Left ventricle myocardium inferior (tissue), 1 donor: ENCODE measurements at regions not wholly inside any gene's neighbourhood (a gene's known extent, or its start where the extent isn't known, plus 50 kb on each side); places are given as distances from the start of the nearest gene placed in this dataset.

ENCODE experiments used
- DNase-seq: peaks from one replicate; pipeline ENCODE4 v3.0.0-alpha.2; 2020
- H3K27ac ChIP-seq: fragments of 200-600 bp; replicated peaks from 2 replicates; pipeline ENCODE4 v1.8.0; 2021
- H3K27me3 ChIP-seq: fragments of 200-600 bp; 2 replicates; pipeline ENCODE4 v1.8.0; 2021; ENCODE audit warnings: low read depth
- H3K36me3 ChIP-seq: fragments of 200-600 bp; 2 replicates; pipeline ENCODE4 v1.8.0; 2021
- H3K4me1 ChIP-seq: fragments of 200-600 bp; 2 replicates; pipeline ENCODE4 v1.8.0; 2021
- H3K4me3 ChIP-seq: fragments of 200-600 bp; 2 replicates; pipeline ENCODE4 v1.8.0; 2021; ENCODE audit warnings: mild to moderate bottlenecking, moderate library complexity
- H3K9me3 ChIP-seq: fragments of 200-600 bp; replicated peaks from 2 replicates; pipeline ENCODE4 v1.8.0; 2021
- CTCF ChIP-seq: fragments of 200-600 bp; IDR thresholded peaks from 2 replicates; pipeline ENCODE4 v1.8.0; 2021; ENCODE audit warnings: antibody characterized with exemption, mild to moderate bottlenecking, borderline replicate concordance
- intact Hi-C: fragments of 100-400 bp; cut with micrococcal nuclease; formaldehyde crosslinking; loops from one replicate; pipeline ENCODE4 v1.11.0; 2022
- donor health status: DM: no; HTN: yes; CAD: no; lungs with severe emphysema.

GRCh38 chr20:40218316-40218969 is 470.6 kb downstream of the MAFB start:
- Histone ChIP-seq H3K36me3 (no peaks in the 10 kb centered on the region), H3K9me3 (no peaks in the 10 kb centered on the region), H3K27me3 (peaks cover 5% of the 10 kb centered on the region), H3K4me1 (no peaks in the 10 kb centered on the region), H3K27ac (no peak overlapping the region), H3K4me3 (no peak overlapping the region)
- intact Hi-C loops = no loop called here
- TF ChIP-seq CTCF = no peak
- DNase-seq = no peak

- H3K27me3 ChIP-seq = no peaks in the 10 kb centered on the region
- H3K36me3 ChIP-seq = no peaks in the 10 kb centered on the region
- H3K4me3 ChIP-seq = no peak overlapping the region
- no peak overlapping the region for H3K27ac ChIP-seq
- peaks cover 13% of the 10 kb centered on the region for H3K9me3 ChIP-seq
- DNase-seq = no peak
- TF ChIP-seq CTCF = no peak
- intact Hi-C loops = no loop called here
- H3K4me1 ChIP-seq = peaks cover 9% of the 10 kb centered on the region
These were observed 481.4 kb downstream of the MAFB start for GRCh38 chr20:40207655-40208054.

- intact Hi-C loops = no loop called here
- DNase-seq = no peak
- no peak for TF ChIP-seq CTCF
- Histone ChIP-seq H3K36me3 (no peaks in the 10 kb centered on the region), H3K27ac (no peak overlapping the region), H3K9me3 (peaks cover 13% of the 10 kb centered on the region), H3K4me3 (no peak overlapping the region), H3K27me3 (no peaks in the 10 kb centered on the region), H3K4me1 (peaks cover 9% of the 10 kb centered on the region)
These were observed 483.1 kb downstream of the MAFB start for GRCh38 chr20:40205971-40206370.

GRCh38 chr20:40203032-40203431 is 486.0 kb downstream of the MAFB start:
- intact Hi-C loops = no loop called here
- Histone ChIP-seq H3K27me3 (no peaks in the 10 kb centered on the region), H3K36me3 (no peaks in the 10 kb centered on the region), H3K27ac (no peak overlapping the region), H3K4me3 (no peak overlapping the region), H3K4me1 (peaks cover 9% of the 10 kb centered on the region), H3K9me3 (peaks cover 3% of the 10 kb centered on the region)
- DNase-seq = no peak
- TF ChIP-seq CTCF = no peak

- peaks cover 3% of the 10 kb centered on the region for H3K4me1 ChIP-seq
- no peaks in the 10 kb centered on the region for H3K27me3 ChIP-seq
- H3K27ac ChIP-seq = peak overlapping the region; percentile 49
- no peaks in the 10 kb centered on the region for H3K9me3 ChIP-seq
- H3K36me3 ChIP-seq = no peaks in the 10 kb centered on the region
- no peak for TF ChIP-seq CTCF
- no peak for DNase-seq
- intact Hi-C loops = no loop called here
- H3K4me3 ChIP-seq = no peak overlapping the region
These were observed 491.3 kb downstream of the MAFB start for GRCh38 chr20:40197691-40198090.
